Spleen (tissue), 7 donors: ENCODE measurements at regions not wholly inside any gene's neighbourhood (a gene's known extent, or its start where the extent isn't known, plus 50 kb on each side); places are given as distances from the start of the nearest gene placed in this dataset.

Source experiments
- CTCF ChIP-seq, 11 experiments: fragments of 200-600 bp in 7 of 11; fragments of 450-650 bp in 4 of 11; sonication (generic) in 4 of 11; IDR thresholded peaks in 8 of 11; conservative IDR thresholded peaks in 3 of 11; 1 replicate in 7 of 11; 2 replicates in 4 of 11; pipeline versions ENCODE4 v1.4.0 to v1.8.0; 2016 to 2021; ENCODE audit warnings: antibody characterized with exemption in 11 of 11, inconsistent platforms in 4 of 11, mild to moderate bottlenecking in 1 of 11
- POLR2A ChIP-seq, 3 donors: fragments of 450-650 bp; IDR thresholded peaks; one replicate each; pipeline ENCODE4 v1.5.1; 2017; ENCODE audit warnings: antibody characterized with exemption in 3 of 3, mild to moderate bottlenecking in 1 of 3
- donor health status: DM: no; HTN: no; CAD: no; lungs with moderate emphysema.
- donor health status: DM: no; HTN: no; CAD: no.
- donor health status: DM: no; HTN: no; CAD: no.

GRCh38 chrX:134181275-134181660 lies 55.7 kb upstream of the CCDC160 start:
- TF ChIP-seq POLR2A (IDR thresholded peaks at IDR 0.05) (no peak), CTCF (IDR thresholded peaks at IDR 0.05 in 8 of 11, conservative IDR thresholded peaks at IDR 0.05 in 3 of 11) (no peak)
